GM23248 (cell line): ENCODE measurements at regions not wholly inside any gene's neighbourhood (a gene's known extent, or its start where the extent isn't known, plus 50 kb on each side); places are given as distances from the start of the nearest gene placed in this dataset.

Experiments used
- DNase-seq: peaks from one replicate; pipeline ENCODE4 v3.0.0-alpha.2; 2015
- H2AFZ ChIP-seq: fragments of 200-600 bp; sonication (generic); 2 replicates; pipeline ENCODE4 v1.6.1; 2016; ENCODE audit warnings: antibody characterized with exemption
- H3F3A ChIP-seq: fragments of 200-600 bp; sonication (generic); 2 replicates; pipeline ENCODE4 v1.6.1; 2016; ENCODE audit warnings: mild to moderate bottlenecking, antibody characterized with exemption, mixed run types; ENCODE audit not compliant: insufficient read depth
- H3K27ac ChIP-seq: fragments of 200-600 bp; sonication (generic); 2 replicates; pipeline ENCODE4 v1.5.1; 2016; ENCODE audit warnings: mild to moderate bottlenecking
- H3K27me3 ChIP-seq: fragments of 200-600 bp; sonication (generic); replicated peaks from 2 replicates; pipeline ENCODE4 v1.6.1; 2016; ENCODE audit warnings: mild to moderate bottlenecking; ENCODE audit not compliant: insufficient read depth
- H3K36me3 ChIP-seq: fragments of 200-600 bp; sonication (generic); 2 replicates; pipeline ENCODE4 v1.6.1; 2016; ENCODE audit warnings: low read depth, mild to moderate bottlenecking
- H3K4me1 ChIP-seq: fragments of 200-600 bp; sonication (generic); 2 replicates; pipeline ENCODE4 v1.6.1; 2016; ENCODE audit warnings: mild to moderate bottlenecking; ENCODE audit not compliant: insufficient read depth
- H3K4me2 ChIP-seq: fragments of 200-600 bp; sonication (generic); one replicate; pipeline ENCODE4 v1.6.1; 2016; ENCODE audit warnings: mild to moderate bottlenecking; ENCODE audit not compliant: unreplicated experiment
- H3K4me3 ChIP-seq: fragments of 200-600 bp; sonication (generic); 2 replicates; pipeline ENCODE4 v1.5.1; 2016; ENCODE audit warnings: mild to moderate bottlenecking
- H3K79me2 ChIP-seq: fragments of 200-600 bp; sonication (generic); 2 replicates; pipeline ENCODE4 v1.6.1; 2016; ENCODE audit warnings: mild to moderate bottlenecking; ENCODE audit not compliant: insufficient read depth
- H3K9ac ChIP-seq: fragments of 200-600 bp; sonication (generic); 2 replicates; pipeline ENCODE4 v1.6.1; 2016; ENCODE audit warnings: mild to moderate bottlenecking
- H3K9me2 ChIP-seq: fragments of 200-600 bp; sonication (generic); 2 replicates; pipeline ENCODE4 v1.6.1; 2016; ENCODE audit warnings: mixed run types, mild to moderate bottlenecking, moderate library complexity; ENCODE audit not compliant: insufficient read depth
- H3K9me3 ChIP-seq: fragments of 200-600 bp; sonication (generic); one replicate; pipeline ENCODE4 v1.6.1; 2017; ENCODE audit warnings: low read depth
- H4K20me1 ChIP-seq: fragments of 200-600 bp; sonication (generic); 2 replicates; pipeline ENCODE4 v1.6.0; 2016; ENCODE audit not compliant: insufficient read depth
- EZH2 ChIP-seq: fragments of 200-600 bp; sonication (generic); IDR thresholded peaks from 2 replicates; pipeline ENCODE4 v1.6.1; 2018; ENCODE audit warnings: antibody characterized with exemption, mild to moderate bottlenecking; ENCODE audit not compliant: insufficient read depth, poor library complexity, severe bottlenecking
- EZH2phosphoT487 ChIP-seq: fragments of 200-600 bp; sonication (generic); IDR thresholded peaks from 2 replicates; pipeline ENCODE4 v1.6.1; 2018; ENCODE audit warnings: antibody characterized with exemption, moderate library complexity, mild to moderate bottlenecking, low read depth; ENCODE audit not compliant: insufficient read depth
- WGBS, 2 experiments: methylation state at CpG; one replicate each; pipeline ENCODE4 v1.1.6; 2015 to 2017; ENCODE audit warnings: low lambda C conversion rate in 2 of 2, low coverage in 1 of 2; ENCODE audit errors: missing lambda C conversion rate in 2 of 2; 5-methylcytosine and 5-hydroxymethylcytosine counted together
- in situ Hi-C: fragments of 300-500 bp; cut with MboI; formaldehyde crosslinking; loops from 2 replicates; pipeline ENCODE4 v1.15.0; 2020

- no peak overlapping the region for H3K9ac ChIP-seq
- TF ChIP-seq EZH2 (no peak), EZH2phosphoT487 (no peak)
- no peaks in the 10 kb centered on the region for H3K9me2 ChIP-seq
- no peaks in the 10 kb centered on the region for H3K27me3 ChIP-seq
- H2AFZ ChIP-seq: no peak overlapping the region
- no peaks in the 10 kb centered on the region for H3F3A ChIP-seq
- no peaks in the 10 kb centered on the region for H3K4me1 ChIP-seq
- no peaks in the 10 kb centered on the region for H3K36me3 ChIP-seq
- no peak overlapping the region for H3K27ac ChIP-seq
- DNase-seq: no peak
- H3K79me2 ChIP-seq: no peaks in the 10 kb centered on the region
- H3K4me2 ChIP-seq: no peak overlapping the region
- H3K4me3 ChIP-seq: no peak overlapping the region
- 29 to 36% methylated on average over 3 of the region's 3 CpGs for WGBS, 2 experiments
- in situ Hi-C loops: no loop called here
- no peaks in the 10 kb centered on the region for H4K20me1 ChIP-seq
- H3K9me3 ChIP-seq: no peaks in the 10 kb centered on the region
Measured at GRCh38 chr15:85972805-85973540, 106.7 kb upstream of the AGBL1 start.

DNA sequence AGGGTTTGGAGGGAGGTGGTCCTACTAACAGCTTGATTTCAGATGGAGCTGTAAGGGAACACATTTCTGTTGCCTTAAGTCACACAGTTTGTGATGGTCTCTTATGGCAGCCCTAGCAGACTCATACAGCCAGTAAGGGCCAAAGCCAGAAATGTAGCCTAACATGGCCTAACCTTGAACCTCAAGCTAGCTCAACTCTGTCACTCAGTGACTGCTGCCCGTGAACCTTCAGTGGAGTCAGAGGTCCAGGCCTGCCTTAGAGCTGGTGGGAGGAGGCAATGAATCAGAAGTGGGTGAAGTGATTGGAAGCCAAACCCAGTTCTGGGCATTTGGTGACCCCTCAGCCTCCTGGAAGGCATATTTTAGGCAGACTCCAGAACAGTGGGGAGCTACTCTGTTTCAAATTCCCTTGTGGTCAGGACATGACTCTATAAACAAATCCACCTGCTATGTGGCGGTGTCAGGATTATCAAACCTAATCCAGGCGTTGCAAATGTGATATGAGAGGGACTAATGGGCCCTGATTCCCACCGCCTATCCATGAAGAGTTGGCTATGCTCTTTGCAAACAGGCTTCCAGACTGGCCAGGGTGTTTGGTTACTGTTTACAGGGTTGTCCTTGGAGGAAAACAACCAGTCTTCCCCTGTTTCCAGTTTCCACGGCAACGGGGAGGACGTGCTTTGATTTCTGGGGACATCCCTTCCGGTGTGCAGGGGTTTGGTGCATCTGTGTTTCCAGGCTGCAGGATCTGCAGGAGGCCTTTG, 105.9 kb upstream of the AGBL1 start:
- WGBS, 2 experiments: 21 to 22% methylated on average over 8 of the region's 8 CpGs
- no peak overlapping the region for H3K9ac ChIP-seq
- no peaks in the 10 kb centered on the region for H3K9me3 ChIP-seq
- TF ChIP-seq EZH2 (no peak), EZH2phosphoT487 (no peak)
- H2AFZ ChIP-seq: no peak overlapping the region
- no peaks in the 10 kb centered on the region for H3K9me2 ChIP-seq
- no peaks in the 10 kb centered on the region for H3K4me1 ChIP-seq
- no peaks in the 10 kb centered on the region for H3F3A ChIP-seq
- in situ Hi-C loops: no loop called here
- no peak overlapping the region for H3K4me2 ChIP-seq
- no peak for DNase-seq
- no peaks in the 10 kb centered on the region for H3K36me3 ChIP-seq
- no peaks in the 10 kb centered on the region for H3K79me2 ChIP-seq
- H3K27me3 ChIP-seq: no peaks in the 10 kb centered on the region
- no peak overlapping the region for H3K4me3 ChIP-seq
- H3K27ac ChIP-seq: no peak overlapping the region
- H4K20me1 ChIP-seq: no peaks in the 10 kb centered on the region

DNA sequence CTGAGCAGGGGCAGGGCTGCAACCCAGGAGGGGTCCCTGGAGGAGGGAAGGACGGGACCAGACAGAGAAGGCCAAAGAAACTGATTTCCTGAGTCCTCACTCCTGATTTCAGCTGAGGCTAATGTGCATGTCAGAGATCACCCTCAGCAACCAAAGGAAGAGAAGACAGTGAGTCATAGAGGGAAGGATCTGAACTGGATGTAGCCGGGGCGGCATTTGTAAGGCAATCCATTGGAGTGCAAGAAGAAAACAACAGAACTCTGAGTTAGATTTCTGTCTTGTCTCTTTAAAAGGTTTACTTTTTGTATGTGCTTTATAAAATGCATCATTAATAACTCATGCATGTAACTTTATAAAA, 105.3 kb upstream of the AGBL1 start:
- H3K9ac ChIP-seq: no peak overlapping the region

DNA sequence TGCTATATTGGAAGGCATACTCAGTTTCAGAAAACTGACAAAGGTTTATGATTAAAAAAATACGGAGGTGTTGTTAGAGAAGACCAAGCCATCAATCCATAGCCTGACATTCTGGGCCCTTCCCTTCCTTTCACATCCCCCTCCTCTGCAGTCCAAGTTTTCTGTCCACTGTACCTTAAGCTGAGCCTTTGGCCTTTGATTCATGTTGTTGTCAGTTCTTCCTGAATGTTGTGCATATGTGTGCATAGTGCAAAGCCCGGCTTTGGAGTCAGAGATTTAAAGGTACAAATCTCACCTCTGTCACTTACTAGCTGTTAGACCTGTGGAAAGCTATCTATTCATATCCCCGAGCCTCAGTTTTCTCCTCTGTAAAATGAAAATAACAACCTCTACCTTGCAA, 104.9 kb upstream of the AGBL1 start:
- no peaks in the 10 kb centered on the region for H3K79me2 ChIP-seq
- no peaks in the 10 kb centered on the region for H3K9me3 ChIP-seq
- no peaks in the 10 kb centered on the region for H4K20me1 ChIP-seq
- no peaks in the 10 kb centered on the region for H3K27me3 ChIP-seq
- H3K4me1 ChIP-seq: no peaks in the 10 kb centered on the region
- in situ Hi-C loops: no loop called here
- no peaks in the 10 kb centered on the region for H3K9me2 ChIP-seq
- H3K4me2 ChIP-seq: no peak overlapping the region
- no peak overlapping the region for H3K4me3 ChIP-seq
- no peak for TF ChIP-seq EZH2
- no peak for TF ChIP-seq EZH2phosphoT487
- H3F3A ChIP-seq: no peaks in the 10 kb centered on the region
- no peak overlapping the region for H3K27ac ChIP-seq
- no peak overlapping the region for H3K9ac ChIP-seq
- WGBS, 2 experiments: 7 to 9% methylated on average over 3 of the region's 3 CpGs
- DNase-seq: no peak
- no peaks in the 10 kb centered on the region for H3K36me3 ChIP-seq
- no peak overlapping the region for H2AFZ ChIP-seq

More for the DNA sequence above, 105.3 kb upstream of the AGBL1 start:
- Histone ChIP-seq H3K4me1 (no peaks in the 10 kb centered on the region), H3K9me3 (no peaks in the 10 kb centered on the region), H3K9me2 (no peaks in the 10 kb centered on the region), H3K27me3 (no peaks in the 10 kb centered on the region), H3K27ac (no peak overlapping the region), H3K36me3 (no peaks in the 10 kb centered on the region), H3K4me2 (no peak overlapping the region), H3K4me3 (no peak overlapping the region), H4K20me1 (no peaks in the 10 kb centered on the region), H3K79me2 (no peaks in the 10 kb centered on the region), H3F3A (no peaks in the 10 kb centered on the region), H2AFZ (no peak overlapping the region)
- in situ Hi-C loops: no loop called here
- DNase-seq: no peak
- WGBS, 2 experiments: 29 to 30% methylated on average over 3 of the region's 3 CpGs
- TF ChIP-seq EZH2phosphoT487 (no peak), EZH2 (no peak)
